ENCODE measurements at regions not wholly inside any gene's neighbourhood (a gene's known extent, or its start where the extent isn't known, plus 50 kb on each side); places are given as distances from the start of the nearest gene placed in this dataset.
"Not testable (repeated sequence)": the region's sequence is repeated elsewhere in the genome, so short reads cannot be mapped to it uniquely, and the experiment has no call there.

DNA sequence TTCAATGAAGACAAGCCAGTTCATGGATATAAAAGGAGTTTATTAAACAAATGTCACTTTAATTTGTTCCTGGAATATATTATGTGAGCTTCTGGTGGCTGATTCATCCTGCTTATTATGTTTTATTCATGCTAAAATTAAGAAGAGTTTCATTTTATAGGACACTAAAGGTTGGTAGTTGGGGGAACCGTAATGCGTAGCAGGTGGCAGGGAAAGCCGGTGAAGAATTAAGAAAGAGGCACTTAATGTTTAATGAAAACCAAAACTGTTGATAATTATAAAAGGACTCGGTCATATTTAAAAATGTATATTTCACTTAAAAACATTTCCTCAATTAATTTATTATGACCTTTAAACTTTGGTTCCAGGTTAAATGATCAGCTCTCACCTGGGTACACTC lies 94.3 kb downstream of the XKR3 start:
- H3K4me3 Mint-ChIP-seq (ENCODE audit: low read depth); H3K27me3 Mint-ChIP-seq; H3K36me3 Mint-ChIP-seq (ENCODE audit: insufficient read depth); DNase-seq (ENCODE audit: low spot score, unreplicated experiment); H3K4me1 Mint-ChIP-seq (ENCODE audit: low read depth); H3K27ac Mint-ChIP-seq: not testable (repeated sequence)
- H3K9me3 Mint-ChIP-seq (ENCODE audit: low read depth): peaks cover 56% of the 10 kb centered on the region

DNA sequence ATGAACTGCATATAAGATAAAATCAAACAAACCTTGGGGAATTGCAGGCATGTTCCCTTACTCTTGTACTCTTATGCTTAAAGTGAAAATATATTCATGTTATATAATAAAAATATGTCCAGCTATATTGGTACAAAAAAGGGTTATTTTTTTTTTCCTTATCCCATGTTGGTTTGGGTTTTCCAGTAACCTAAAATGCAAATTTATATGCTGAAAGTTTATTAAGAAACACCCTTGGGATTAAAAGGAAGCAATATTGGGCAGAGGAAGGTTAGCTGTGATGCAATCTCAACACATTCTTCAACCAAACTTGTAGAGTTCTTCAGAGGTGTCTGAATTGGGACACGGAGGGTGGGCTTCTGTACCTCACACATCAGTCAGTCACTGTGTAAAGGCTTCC lies 97.7 kb downstream of the XKR3 start:
- not testable (repeated sequence) for H3K27me3 Mint-ChIP-seq; DNase-seq (ENCODE audit: low spot score, unreplicated experiment); H3K4me1 Mint-ChIP-seq (ENCODE audit: low read depth); H3K36me3 Mint-ChIP-seq (ENCODE audit: insufficient read depth); H3K27ac Mint-ChIP-seq; H3K4me3 Mint-ChIP-seq (ENCODE audit: low read depth)
- peaks cover 55% of the 10 kb centered on the region for H3K9me3 Mint-ChIP-seq (ENCODE audit: low read depth)

DNA sequence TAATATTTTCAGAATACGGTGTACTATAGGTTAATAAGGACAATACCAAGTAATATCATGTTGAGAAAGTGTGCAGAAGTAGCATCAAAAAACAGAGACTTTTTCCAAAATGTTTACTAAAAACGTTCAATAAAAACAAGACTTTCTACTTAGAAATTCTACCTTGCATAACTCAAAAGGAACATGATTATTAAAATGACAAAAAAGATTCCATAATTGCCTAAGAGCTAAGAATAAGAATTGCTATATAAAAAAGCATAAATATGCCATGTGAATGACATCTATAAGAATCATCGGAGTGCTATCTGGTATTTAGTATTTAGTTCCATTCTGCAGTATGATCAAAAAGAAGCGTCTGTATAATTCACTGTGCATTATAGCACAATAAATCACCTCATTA lies 102.0 kb downstream of the XKR3 start:
- H3K4me3 Mint-ChIP-seq (ENCODE audit: low read depth); H3K27me3 Mint-ChIP-seq; H3K4me1 Mint-ChIP-seq (ENCODE audit: low read depth); H3K36me3 Mint-ChIP-seq (ENCODE audit: insufficient read depth); DNase-seq (ENCODE audit: low spot score, unreplicated experiment); H3K27ac Mint-ChIP-seq: not testable (repeated sequence)
- H3K9me3 Mint-ChIP-seq (ENCODE audit: low read depth): peaks cover 49% of the 10 kb centered on the region

DNA sequence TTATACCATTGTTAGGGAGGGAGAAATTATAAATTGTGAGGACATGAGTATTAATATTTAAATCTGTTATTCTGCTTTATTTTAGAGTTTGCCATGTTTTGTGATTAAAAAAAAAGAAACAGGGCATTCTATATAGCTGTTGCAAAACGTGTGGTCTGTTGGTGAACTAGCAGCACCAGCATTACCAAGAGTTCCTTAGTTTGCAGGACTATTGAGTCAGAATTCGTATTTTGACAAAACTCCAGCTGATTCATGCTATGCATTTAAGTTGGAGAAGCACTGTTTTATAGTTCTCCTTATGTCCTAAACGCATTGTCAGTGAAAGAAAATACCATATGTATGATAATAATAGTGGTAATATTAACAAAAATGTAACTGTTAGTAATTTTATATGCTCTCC lies 102.6 kb downstream of the XKR3 start:
- not testable (repeated sequence) for H3K4me3 Mint-ChIP-seq (ENCODE audit: low read depth); H3K4me1 Mint-ChIP-seq (ENCODE audit: low read depth); H3K27me3 Mint-ChIP-seq; H3K36me3 Mint-ChIP-seq (ENCODE audit: insufficient read depth); H3K27ac Mint-ChIP-seq; DNase-seq (ENCODE audit: low spot score, unreplicated experiment)
- peaks cover 46% of the 10 kb centered on the region for H3K9me3 Mint-ChIP-seq (ENCODE audit: low read depth)

DNA sequence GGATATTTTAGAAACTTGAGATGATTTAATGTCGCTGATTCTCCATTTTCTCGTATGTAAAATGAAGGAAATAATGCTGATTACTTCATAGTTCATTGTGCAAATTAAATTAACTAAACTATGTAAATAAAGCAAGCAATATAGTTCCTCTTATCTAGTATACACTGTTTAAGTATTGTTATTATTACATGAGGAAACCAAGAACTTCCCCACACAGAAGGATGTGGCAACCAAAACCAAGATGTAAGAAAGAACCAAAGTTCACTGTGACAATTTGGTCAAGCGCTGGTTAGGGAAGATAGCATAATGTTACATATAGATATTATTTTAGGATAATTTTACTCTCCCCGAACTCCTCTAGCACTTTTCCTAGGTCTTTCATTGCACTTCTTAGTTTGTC lies 103.2 kb downstream of the XKR3 start:
- H3K4me3 Mint-ChIP-seq (ENCODE audit: low read depth): no peak overlapping the region
- TF ChIP-seq, protein P1, sequence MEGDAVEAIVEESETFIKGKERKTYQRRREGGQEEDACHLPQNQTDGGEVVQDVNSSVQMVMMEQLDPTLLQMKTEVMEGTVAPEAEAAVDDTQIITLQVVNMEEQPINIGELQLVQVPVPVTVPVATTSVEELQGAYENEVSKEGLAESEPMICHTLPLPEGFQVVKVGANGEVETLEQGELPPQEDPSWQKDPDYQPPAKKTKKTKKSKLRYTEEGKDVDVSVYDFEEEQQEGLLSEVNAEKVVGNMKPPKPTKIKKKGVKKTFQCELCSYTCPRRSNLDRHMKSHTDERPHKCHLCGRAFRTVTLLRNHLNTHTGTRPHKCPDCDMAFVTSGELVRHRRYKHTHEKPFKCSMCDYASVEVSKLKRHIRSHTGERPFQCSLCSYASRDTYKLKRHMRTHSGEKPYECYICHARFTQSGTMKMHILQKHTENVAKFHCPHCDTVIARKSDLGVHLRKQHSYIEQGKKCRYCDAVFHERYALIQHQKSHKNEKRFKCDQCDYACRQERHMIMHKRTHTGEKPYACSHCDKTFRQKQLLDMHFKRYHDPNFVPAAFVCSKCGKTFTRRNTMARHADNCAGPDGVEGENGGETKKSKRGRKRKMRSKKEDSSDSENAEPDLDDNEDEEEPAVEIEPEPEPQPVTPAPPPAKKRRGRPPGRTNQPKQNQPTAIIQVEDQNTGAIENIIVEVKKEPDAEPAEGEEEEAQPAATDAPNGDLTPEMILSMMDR (IDR thresholded peaks at IDR 0.05; ENCODE audit: unreplicated experiment): no peak
- no peaks in the 10 kb centered on the region for H3K27me3 Mint-ChIP-seq
- H3K9me3 Mint-ChIP-seq (ENCODE audit: low read depth): peaks cover 42% of the 10 kb centered on the region
- no peak for DNase-seq (ENCODE audit: low spot score, unreplicated experiment)
- H3K27ac Mint-ChIP-seq: no peak overlapping the region
- H3K36me3 Mint-ChIP-seq (ENCODE audit: insufficient read depth): peaks cover 2% of the 10 kb centered on the region
- no peaks in the 10 kb centered on the region for H3K4me1 Mint-ChIP-seq (ENCODE audit: low read depth)

DNA sequence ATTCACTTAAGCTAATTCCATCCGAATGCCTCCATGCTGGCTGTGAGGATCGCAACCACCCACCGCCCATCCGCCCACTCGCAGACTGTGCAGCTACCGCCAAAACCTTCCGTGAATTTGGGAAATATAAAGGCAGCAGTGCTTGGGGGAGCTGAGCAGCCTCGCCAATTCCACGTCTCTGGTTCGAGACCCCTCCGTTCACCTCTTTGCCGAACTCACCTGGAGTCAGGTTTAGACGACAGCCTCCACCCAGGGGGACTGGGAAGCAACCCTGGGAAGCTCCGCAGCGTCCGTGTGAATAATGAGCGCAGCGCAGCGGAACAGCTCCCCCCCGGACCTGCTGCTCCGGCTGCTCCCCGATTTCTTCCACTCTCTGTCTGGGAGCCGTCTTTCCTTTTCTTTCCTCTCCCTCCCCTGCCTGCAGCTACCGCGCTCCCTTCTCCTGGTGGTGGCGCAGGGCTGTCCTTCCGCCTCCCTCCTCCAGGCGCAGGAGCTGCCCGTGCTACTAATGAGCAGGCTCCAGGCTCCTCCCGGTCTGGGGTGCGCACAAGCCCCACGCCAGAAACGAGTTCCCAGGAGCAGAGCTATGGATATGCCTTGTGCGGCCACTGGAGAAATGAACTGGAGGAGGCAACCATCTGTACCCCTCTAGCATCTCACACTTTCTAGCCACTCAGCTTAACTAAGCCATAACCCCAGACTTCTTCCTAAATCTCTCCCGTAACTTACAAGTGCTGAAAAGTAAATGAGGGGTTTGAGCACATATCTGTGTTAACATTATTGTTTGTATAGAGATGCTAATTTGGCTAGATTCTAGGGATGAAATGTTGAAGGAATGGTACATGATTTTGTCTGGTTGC lies 107.3 kb downstream of the XKR3 start:
- no peaks in the 10 kb centered on the region for H3K4me1 Mint-ChIP-seq (ENCODE audit: low read depth)
- no peak overlapping the region for H3K4me3 Mint-ChIP-seq (ENCODE audit: low read depth)
- DNase-seq (ENCODE audit: low spot score, unreplicated experiment): no peak
- no peaks in the 10 kb centered on the region for H3K27me3 Mint-ChIP-seq
- H3K36me3 Mint-ChIP-seq (ENCODE audit: insufficient read depth): peaks cover 5% of the 10 kb centered on the region
- no peak overlapping the region for H3K27ac Mint-ChIP-seq
- H3K9me3 Mint-ChIP-seq (ENCODE audit: low read depth): peaks cover 44% of the 10 kb centered on the region
- TF ChIP-seq, protein P1 (IDR thresholded peaks at IDR 0.05; ENCODE audit: unreplicated experiment): no peak

DNA sequence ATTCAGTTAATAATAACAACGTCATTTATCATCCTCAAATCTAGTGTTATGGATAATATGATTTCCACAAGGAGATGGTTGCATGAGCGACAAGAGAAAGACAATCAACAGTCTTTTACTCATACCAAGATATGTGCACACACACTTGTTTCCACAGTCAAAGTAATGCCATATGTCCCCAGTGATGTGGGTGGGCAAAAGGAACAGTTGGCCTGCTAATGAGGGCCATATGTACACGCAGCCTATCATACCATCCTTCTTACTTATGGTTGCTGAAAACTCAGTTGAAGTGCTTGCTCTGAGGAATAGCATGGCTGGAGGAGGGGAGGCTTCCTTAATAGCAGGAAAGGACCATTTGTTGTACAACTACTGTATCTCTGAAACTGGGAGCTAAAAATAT lies 110.6 kb downstream of the XKR3 start:
- H3K36me3 Mint-ChIP-seq (ENCODE audit: insufficient read depth); H3K4me1 Mint-ChIP-seq (ENCODE audit: low read depth); H3K4me3 Mint-ChIP-seq (ENCODE audit: low read depth); H3K27me3 Mint-ChIP-seq; DNase-seq (ENCODE audit: low spot score, unreplicated experiment); H3K27ac Mint-ChIP-seq: not testable (repeated sequence)
- H3K9me3 Mint-ChIP-seq (ENCODE audit: low read depth): peaks cover 48% of the 10 kb centered on the region

DNA sequence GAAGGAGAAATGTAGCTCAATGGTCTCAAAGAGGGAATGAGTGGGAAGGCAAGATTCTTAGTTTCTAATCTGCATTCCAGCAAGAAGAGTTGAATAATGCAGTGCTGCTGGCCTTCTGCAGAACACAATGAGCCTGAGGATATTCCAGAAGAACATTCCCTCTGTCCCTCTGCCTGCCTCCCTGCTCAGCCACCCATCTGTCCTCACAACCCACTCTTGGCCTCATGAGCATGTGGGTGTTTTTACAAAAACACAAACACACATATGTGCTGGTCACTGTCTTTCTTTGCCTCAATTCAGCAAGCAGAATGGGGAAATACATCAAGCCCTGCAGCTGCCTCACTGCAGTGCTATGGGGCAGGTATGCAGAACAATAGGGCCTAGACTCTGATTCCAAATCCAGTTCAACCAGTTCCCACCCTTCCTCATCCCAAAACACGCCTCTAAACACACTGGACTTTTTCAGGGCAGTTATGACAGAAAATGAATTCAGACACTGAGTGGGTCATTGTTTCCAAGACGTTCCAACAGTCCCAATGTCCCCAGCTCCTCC lies 109.8 kb upstream of the CCT8L2 start:
- H3K4me1 Mint-ChIP-seq (ENCODE audit: low read depth); H3K4me3 Mint-ChIP-seq (ENCODE audit: low read depth); H3K27me3 Mint-ChIP-seq; H3K36me3 Mint-ChIP-seq (ENCODE audit: insufficient read depth); DNase-seq (ENCODE audit: low spot score, unreplicated experiment); H3K27ac Mint-ChIP-seq: not testable (repeated sequence)
- H3K9me3 Mint-ChIP-seq (ENCODE audit: low read depth): peaks cover 49% of the 10 kb centered on the region

DNA sequence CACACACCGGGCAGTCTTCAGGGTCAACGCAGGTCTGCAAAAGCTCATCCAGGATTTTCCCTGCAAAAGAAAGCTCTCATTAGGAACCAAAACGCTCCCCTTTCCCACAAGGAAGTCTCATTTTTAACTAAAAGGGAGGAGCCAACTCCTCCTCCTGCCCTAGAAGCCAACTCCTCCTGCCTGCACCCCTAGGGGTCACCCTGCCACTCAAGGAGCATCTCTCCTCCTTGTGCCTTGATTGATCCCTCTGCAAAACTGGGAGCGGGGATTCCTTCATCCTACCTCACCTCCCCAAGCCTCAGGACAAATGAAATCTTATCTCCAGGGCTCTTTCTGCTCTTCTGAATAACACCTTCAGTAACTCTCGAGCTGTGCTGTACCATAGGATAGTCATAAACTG lies 107.8 kb upstream of the CCT8L2 start:
- not testable (repeated sequence) for H3K4me3 Mint-ChIP-seq (ENCODE audit: low read depth); H3K27me3 Mint-ChIP-seq; H3K4me1 Mint-ChIP-seq (ENCODE audit: low read depth); H3K36me3 Mint-ChIP-seq (ENCODE audit: insufficient read depth); DNase-seq (ENCODE audit: low spot score, unreplicated experiment); H3K27ac Mint-ChIP-seq
- H3K9me3 Mint-ChIP-seq (ENCODE audit: low read depth): peaks cover 58% of the 10 kb centered on the region

Data from progenitor cell of endocrine pancreas (in vitro differentiated cells).